Gastrocnemius medialis (tissue), 4 donors: ENCODE measurements at regions not wholly inside any gene's neighbourhood (a gene's known extent, or its start where the extent isn't known, plus 50 kb on each side); places are given as distances from the start of the nearest gene placed in this dataset.

Experiments
- POLR2A ChIP-seq, 2 donors: fragments of 450-650 bp; IDR thresholded peaks; one replicate each; pipeline ENCODE4 v1.6.1; 2017; ENCODE audit warnings: antibody characterized with exemption in 2 of 2, mild to moderate bottlenecking in 2 of 2, moderate library complexity in 2 of 2
- TF ChIP-seq, protein P1 (sequence below), 5 experiments: fragments of 450-650 bp in 3 of 5; fragments of 200-600 bp in 2 of 5; sonication (generic) in 2 of 5; IDR thresholded peaks in 4 of 5; conservative IDR thresholded peaks in 1 of 5; 1 replicate in 4 of 5; 2 replicates in 1 of 5; pipeline ENCODE4 v1.5.1; 2016 to 2019; ENCODE audit warnings: antibody characterized with exemption in 5 of 5, mild to moderate bottlenecking in 3 of 5, moderate library complexity in 3 of 5

DNA sequence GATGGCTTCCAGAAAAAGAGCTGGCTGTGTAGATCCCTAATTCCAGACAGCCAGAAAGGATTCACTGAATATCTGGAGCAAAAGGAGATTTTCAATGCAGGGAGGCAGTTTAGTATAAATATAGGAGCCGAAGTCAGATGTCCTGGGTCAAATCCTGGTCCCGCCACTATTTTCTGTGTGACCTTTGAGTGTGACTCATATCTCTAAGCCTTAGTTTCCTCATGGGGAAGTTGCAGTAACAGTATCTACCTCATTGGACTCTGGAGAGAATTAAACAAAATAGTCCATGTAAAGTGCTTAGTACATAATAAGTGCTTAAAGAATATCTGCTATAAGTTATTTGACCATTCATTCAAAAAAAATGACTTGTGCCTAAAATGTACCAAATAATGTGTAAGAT is 52.1 kb upstream of the ITGA6 start:
- TF ChIP-seq, protein P1, sequence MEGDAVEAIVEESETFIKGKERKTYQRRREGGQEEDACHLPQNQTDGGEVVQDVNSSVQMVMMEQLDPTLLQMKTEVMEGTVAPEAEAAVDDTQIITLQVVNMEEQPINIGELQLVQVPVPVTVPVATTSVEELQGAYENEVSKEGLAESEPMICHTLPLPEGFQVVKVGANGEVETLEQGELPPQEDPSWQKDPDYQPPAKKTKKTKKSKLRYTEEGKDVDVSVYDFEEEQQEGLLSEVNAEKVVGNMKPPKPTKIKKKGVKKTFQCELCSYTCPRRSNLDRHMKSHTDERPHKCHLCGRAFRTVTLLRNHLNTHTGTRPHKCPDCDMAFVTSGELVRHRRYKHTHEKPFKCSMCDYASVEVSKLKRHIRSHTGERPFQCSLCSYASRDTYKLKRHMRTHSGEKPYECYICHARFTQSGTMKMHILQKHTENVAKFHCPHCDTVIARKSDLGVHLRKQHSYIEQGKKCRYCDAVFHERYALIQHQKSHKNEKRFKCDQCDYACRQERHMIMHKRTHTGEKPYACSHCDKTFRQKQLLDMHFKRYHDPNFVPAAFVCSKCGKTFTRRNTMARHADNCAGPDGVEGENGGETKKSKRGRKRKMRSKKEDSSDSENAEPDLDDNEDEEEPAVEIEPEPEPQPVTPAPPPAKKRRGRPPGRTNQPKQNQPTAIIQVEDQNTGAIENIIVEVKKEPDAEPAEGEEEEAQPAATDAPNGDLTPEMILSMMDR (IDR thresholded peaks at IDR 0.05 in 4 of 5, conservative IDR thresholded peaks at IDR 0.05 in 1 of 5) = no peak
- no peak for TF ChIP-seq POLR2A (IDR thresholded peaks at IDR 0.05)
